ENCODE measurements at regions not wholly inside any gene's neighbourhood (a gene's known extent, or its start where the extent isn't known, plus 50 kb on each side); places are given as distances from the start of the nearest gene placed in this dataset.

DNA sequence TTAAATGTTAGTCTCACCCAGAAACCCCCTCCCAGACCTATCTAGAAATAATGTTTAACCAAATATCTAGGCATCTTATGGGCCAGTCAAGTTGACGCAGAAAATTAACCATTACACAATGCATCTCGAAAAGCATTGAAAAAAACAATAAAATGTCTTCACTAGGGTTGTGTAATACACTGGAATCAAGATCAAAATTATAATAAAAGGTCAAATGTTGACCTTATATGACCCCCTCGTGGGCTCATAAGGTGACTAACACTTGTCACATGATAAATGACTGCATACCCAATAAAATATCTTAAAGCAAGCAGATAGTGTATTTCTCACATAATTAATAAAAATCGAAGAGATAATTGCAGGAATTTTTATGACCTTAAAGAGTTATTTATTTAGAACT, 447.9 kb upstream of the DSEL start:
- Histone ChIP-seq H3K4me1 (ENCODE audit: insufficient read depth) (no peaks in the 10 kb centered on the region), H3K4me3 (no peak overlapping the region), H3K27ac (no peak overlapping the region), H2AFZ (no peak overlapping the region), H3K9me2 (ENCODE audit: insufficient read depth) (no peaks in the 10 kb centered on the region), H3K9me3 (ENCODE audit: low read depth) (no peaks in the 10 kb centered on the region), H3K27me3 (replicated peaks; ENCODE audit: insufficient read depth) (no peaks in the 10 kb centered on the region), H3K36me3 (ENCODE audit: low read depth) (no peaks in the 10 kb centered on the region), H3K4me2 (ENCODE audit: unreplicated experiment) (no peak overlapping the region), H4K20me1 (ENCODE audit: insufficient read depth) (no peaks in the 10 kb centered on the region), H3K79me2 (ENCODE audit: insufficient read depth) (no peaks in the 10 kb centered on the region), H3F3A (ENCODE audit: insufficient read depth) (no peaks in the 10 kb centered on the region), H3K9ac (no peak overlapping the region)
- WGBS, 2 experiments (ENCODE audit: low coverage in 1 of 2, low lambda C conversion rate in 2 of 2, missing lambda C conversion rate in 2 of 2), result 53 to 54% methylated on average over 4 of the region's 4 CpGs
- TF ChIP-seq EZH2phosphoT487 (IDR thresholded peaks at IDR 0.05; ENCODE audit: insufficient read depth, low read depth) (no peak), EZH2 (IDR thresholded peaks at IDR 0.05; ENCODE audit: insufficient read depth, poor library complexity, severe bottlenecking) (no peak)
- no peak for DNase-seq
- in situ Hi-C loops (cut with MboI), result no loop called here

DNA sequence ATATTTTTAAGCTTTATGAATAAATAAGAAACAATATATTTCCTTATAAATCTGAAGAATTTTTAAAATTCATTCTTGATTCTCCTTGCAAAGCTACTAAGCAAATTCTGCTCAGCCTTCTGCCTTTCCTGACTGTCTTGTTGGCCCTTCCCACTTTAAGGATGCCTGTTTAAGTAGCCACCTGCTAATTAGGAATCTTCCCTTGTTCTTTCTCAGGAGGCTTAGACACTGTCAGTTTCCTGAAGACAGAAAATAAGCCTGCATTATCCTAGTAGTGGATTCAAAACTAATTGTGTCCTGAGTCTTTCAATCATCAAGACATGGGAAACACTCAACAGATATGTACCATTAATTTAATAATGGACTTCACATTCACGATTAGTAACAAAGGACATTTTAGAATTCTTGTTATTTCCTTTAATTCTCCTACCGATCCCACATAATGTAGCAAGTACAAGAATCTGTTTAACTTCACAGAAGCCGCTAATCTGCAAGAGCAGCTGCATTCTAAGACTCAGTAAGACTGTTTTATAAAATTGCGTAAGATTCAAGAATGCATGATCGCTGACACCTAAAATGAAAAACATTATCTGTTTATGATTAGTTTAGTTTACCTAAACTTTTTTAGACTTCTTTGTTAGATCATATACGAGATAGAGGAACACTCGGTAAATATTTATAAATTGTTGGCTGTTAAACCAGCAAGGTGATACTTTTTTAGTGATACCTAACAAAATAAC, 445.4 kb upstream of the DSEL start:
- Histone ChIP-seq H3K36me3 (ENCODE audit: low read depth) (no peaks in the 10 kb centered on the region), H3K79me2 (ENCODE audit: insufficient read depth) (no peaks in the 10 kb centered on the region), H3K9ac (no peak overlapping the region), H3K9me3 (ENCODE audit: low read depth) (no peaks in the 10 kb centered on the region), H4K20me1 (ENCODE audit: insufficient read depth) (no peaks in the 10 kb centered on the region), H3K4me2 (ENCODE audit: unreplicated experiment) (no peak overlapping the region), H3F3A (ENCODE audit: insufficient read depth) (no peaks in the 10 kb centered on the region), H3K4me1 (ENCODE audit: insufficient read depth) (no peaks in the 10 kb centered on the region), H2AFZ (no peak overlapping the region), H3K27ac (no peak overlapping the region), H3K4me3 (no peak overlapping the region), H3K27me3 (replicated peaks; ENCODE audit: insufficient read depth) (no peaks in the 10 kb centered on the region), H3K9me2 (ENCODE audit: insufficient read depth) (no peaks in the 10 kb centered on the region)
- no peak for DNase-seq
- in situ Hi-C loops (cut with MboI), result no loop called here
- WGBS, 2 experiments (ENCODE audit: low coverage in 1 of 2, low lambda C conversion rate in 2 of 2, missing lambda C conversion rate in 2 of 2), result 89 to 92% methylated on average over 7 of the region's 7 CpGs
- TF ChIP-seq EZH2phosphoT487 (IDR thresholded peaks at IDR 0.05; ENCODE audit: insufficient read depth, low read depth) (no peak), EZH2 (IDR thresholded peaks at IDR 0.05; ENCODE audit: insufficient read depth, poor library complexity, severe bottlenecking) (no peak)

DNA sequence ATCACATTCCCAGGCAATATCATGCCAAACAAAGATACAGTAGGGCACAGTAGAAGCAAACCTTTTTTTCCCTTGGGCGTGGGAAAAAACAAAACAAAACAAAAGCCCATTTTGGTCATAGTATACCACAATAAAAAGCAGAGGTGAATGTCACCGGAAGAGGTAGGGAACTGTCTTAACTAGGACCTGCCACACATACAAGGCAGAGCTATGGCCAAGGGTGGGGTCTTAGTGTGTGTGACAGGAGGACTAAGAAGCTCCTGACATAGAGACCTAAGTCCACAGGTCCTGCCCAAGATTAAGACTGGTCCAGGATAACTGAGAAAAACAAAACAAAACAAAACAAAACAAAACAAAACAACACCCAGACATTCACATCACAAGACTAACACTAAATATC, 441.2 kb upstream of the DSEL start:
- Histone ChIP-seq H3K27me3 (replicated peaks; ENCODE audit: insufficient read depth) (no peaks in the 10 kb centered on the region), H3K27ac (no peak overlapping the region), H3K36me3 (ENCODE audit: low read depth) (no peaks in the 10 kb centered on the region), H3K4me2 (ENCODE audit: unreplicated experiment) (no peak overlapping the region), H3K9me2 (ENCODE audit: insufficient read depth) (no peaks in the 10 kb centered on the region), H3K79me2 (ENCODE audit: insufficient read depth) (no peaks in the 10 kb centered on the region), H3K4me3 (no peak overlapping the region), H3F3A (ENCODE audit: insufficient read depth) (no peaks in the 10 kb centered on the region), H3K9me3 (ENCODE audit: low read depth) (no peaks in the 10 kb centered on the region), H3K4me1 (ENCODE audit: insufficient read depth) (no peaks in the 10 kb centered on the region), H3K9ac (no peak overlapping the region), H4K20me1 (ENCODE audit: insufficient read depth) (no peaks in the 10 kb centered on the region), H2AFZ (no peak overlapping the region)
- WGBS, 2 experiments (ENCODE audit: low coverage in 1 of 2, low lambda C conversion rate in 2 of 2, missing lambda C conversion rate in 2 of 2), result 74 to 77% methylated on average over 2 of the region's 2 CpGs
- DNase-seq, result no peak
- TF ChIP-seq EZH2phosphoT487 (IDR thresholded peaks at IDR 0.05; ENCODE audit: insufficient read depth, low read depth) (no peak), EZH2 (IDR thresholded peaks at IDR 0.05; ENCODE audit: insufficient read depth, poor library complexity, severe bottlenecking) (no peak)
- in situ Hi-C loops (cut with MboI), result no loop called here

GRCh38 chr18:67954594-67954993, 438.1 kb upstream of the DSEL start:
- no peak overlapping the region for H3K4me2 ChIP-seq (ENCODE audit: unreplicated experiment)
- no peaks in the 10 kb centered on the region for H3K9me3 ChIP-seq (ENCODE audit: low read depth)
- in situ Hi-C loops (cut with MboI), result no loop called here
- H3K9me2 ChIP-seq (ENCODE audit: insufficient read depth), result no peaks in the 10 kb centered on the region
- no peak for DNase-seq
- H3K36me3 ChIP-seq (ENCODE audit: low read depth), result no peaks in the 10 kb centered on the region
- H3K27ac ChIP-seq, result no peak overlapping the region
- 21 to 23% methylated on average over 3 of the region's 3 CpGs for WGBS, 2 experiments (ENCODE audit: low coverage in 1 of 2, low lambda C conversion rate in 2 of 2, missing lambda C conversion rate in 2 of 2)
- no peaks in the 10 kb centered on the region for H3K27me3 ChIP-seq (replicated peaks; ENCODE audit: insufficient read depth)
- H3K4me1 ChIP-seq (ENCODE audit: insufficient read depth), result no peaks in the 10 kb centered on the region
- no peak overlapping the region for H2AFZ ChIP-seq
- H3K9ac ChIP-seq, result no peak overlapping the region
- no peaks in the 10 kb centered on the region for H3K79me2 ChIP-seq (ENCODE audit: insufficient read depth)
- no peak overlapping the region for H3K4me3 ChIP-seq
- no peaks in the 10 kb centered on the region for H3F3A ChIP-seq (ENCODE audit: insufficient read depth)
- no peaks in the 10 kb centered on the region for H4K20me1 ChIP-seq (ENCODE audit: insufficient read depth)
- TF ChIP-seq EZH2 (IDR thresholded peaks at IDR 0.05; ENCODE audit: insufficient read depth, poor library complexity, severe bottlenecking) (no peak), EZH2phosphoT487 (IDR thresholded peaks at IDR 0.05; ENCODE audit: insufficient read depth, low read depth) (no peak)

Data from GM23248 (cell line).